ENCODE measurements at regions not wholly inside any gene's neighbourhood (a gene's known extent, or its start where the extent isn't known, plus 50 kb on each side); places are given as distances from the start of the nearest gene placed in this dataset.

- TF ChIP-seq CTCF (conservative IDR thresholded peaks at IDR 0.05 in 1 of 2, IDR thresholded peaks at IDR 0.05 in 1 of 2; ENCODE audit: extremely low read depth in 1 of 2, insufficient read depth in 1 of 2, low read depth in 1 of 2, low read length in 2 of 2) (no peak), EZH2 (IDR thresholded peaks at IDR 0.05; ENCODE audit: borderline replicate concordance, low read length) (no peak)
These were observed 330.2 kb downstream of the GLRX3 start for GRCh38 chr10:130466271-130466997.
